ENCODE measurements at regions not wholly inside any gene's neighbourhood (a gene's known extent, or its start where the extent isn't known, plus 50 kb on each side); places are given as distances from the start of the nearest gene placed in this dataset.

DNA sequence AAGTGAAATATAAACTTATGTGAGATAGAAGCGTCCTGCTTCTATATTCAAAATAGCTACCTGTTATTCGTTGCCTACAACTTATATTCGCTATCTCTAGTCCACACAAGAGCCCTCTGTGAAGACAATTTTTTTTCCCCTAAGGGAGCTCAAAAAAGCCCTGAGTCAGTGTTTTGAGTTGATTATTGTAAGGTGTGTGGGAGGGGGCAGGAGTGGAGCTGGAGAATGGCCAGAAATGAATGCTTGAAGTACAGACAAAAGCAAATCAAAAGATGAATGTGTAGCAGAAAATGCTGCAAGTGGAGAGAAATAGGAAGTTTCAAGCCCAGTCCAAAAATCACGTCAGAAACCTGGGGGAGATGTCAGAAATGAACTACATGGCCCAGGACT, 655.0 kb upstream of the LCORL start:
- DNase-seq (no peak), ATAC-seq (no peak), FAIRE-seq (no peak)
- Histone ChIP-seq H3K36me3 (no peaks in the 10 kb centered on the region), H3K4me3 (no peak overlapping the region), H3K27me3 (no peaks in the 10 kb centered on the region), H3K27ac (no peak overlapping the region), H3K9me3 (no peaks in the 10 kb centered on the region), H3K4me1 (no peaks in the 10 kb centered on the region)
- intact Hi-C loops (cut with DNase I), result no loop called here
- TF ChIP-seq, protein P1, sequence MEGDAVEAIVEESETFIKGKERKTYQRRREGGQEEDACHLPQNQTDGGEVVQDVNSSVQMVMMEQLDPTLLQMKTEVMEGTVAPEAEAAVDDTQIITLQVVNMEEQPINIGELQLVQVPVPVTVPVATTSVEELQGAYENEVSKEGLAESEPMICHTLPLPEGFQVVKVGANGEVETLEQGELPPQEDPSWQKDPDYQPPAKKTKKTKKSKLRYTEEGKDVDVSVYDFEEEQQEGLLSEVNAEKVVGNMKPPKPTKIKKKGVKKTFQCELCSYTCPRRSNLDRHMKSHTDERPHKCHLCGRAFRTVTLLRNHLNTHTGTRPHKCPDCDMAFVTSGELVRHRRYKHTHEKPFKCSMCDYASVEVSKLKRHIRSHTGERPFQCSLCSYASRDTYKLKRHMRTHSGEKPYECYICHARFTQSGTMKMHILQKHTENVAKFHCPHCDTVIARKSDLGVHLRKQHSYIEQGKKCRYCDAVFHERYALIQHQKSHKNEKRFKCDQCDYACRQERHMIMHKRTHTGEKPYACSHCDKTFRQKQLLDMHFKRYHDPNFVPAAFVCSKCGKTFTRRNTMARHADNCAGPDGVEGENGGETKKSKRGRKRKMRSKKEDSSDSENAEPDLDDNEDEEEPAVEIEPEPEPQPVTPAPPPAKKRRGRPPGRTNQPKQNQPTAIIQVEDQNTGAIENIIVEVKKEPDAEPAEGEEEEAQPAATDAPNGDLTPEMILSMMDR (IDR thresholded peaks at IDR 0.05), result no peak
- WGBS, 2 donors, result 53 to 59% methylated on average over 4 of the region's 4 CpGs

DNA sequence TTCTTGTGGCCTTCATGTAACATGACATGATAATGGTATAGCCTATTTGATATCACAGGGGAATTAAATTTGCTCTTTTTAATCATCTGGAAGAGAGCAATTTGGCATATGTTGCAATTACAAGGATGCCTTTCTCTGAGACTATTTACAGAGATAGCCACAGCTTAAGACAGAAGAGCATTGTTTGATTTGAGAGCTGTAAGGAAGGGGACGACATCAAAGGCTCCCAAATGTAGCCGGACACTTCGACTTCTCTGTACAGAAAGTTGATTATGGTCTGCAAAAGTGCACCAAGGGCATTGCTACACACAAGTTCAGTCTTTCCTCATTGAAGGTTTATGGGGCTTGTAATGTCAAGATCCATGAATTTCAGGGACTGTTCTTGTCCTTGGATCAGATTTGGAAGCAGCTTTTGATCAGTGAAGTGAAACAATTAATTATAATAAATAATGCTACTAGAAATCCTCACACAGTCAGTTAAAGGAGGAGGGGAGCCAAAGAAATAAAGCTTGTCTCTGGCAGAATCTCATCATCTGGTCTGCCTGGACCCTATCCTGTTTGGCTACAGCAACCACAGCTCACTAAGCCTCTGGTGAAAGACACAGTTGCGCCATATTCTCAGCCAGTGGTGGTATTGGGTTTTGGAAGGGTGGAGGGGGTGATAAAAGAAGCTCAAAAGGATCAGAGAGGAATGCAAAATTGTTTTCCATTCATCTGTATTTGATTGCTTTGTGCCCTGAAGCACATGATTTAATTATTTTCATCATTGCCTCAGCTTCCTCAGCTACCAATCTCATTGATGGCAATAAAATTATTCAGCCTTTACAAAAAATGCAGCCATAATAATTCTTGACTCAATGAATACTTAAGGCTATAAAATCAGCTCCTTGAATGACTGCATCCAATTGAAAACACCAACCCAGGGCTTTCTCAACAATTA, 654.3 kb upstream of the LCORL start:
- no peak for DNase-seq
- H3K9me3 ChIP-seq, result no peaks in the 10 kb centered on the region
- intact Hi-C loops (cut with DNase I), result no loop called here
- WGBS, 2 donors, result 69 to 77% methylated on average over 4 of the region's 4 CpGs
- no peak for ATAC-seq
- TF ChIP-seq, protein P1 (IDR thresholded peaks at IDR 0.05), result no peak
- no peak overlapping the region for H3K4me3 ChIP-seq
- no peaks in the 10 kb centered on the region for H3K36me3 ChIP-seq
- no peak overlapping the region for H3K27ac ChIP-seq
- H3K27me3 ChIP-seq, result no peaks in the 10 kb centered on the region
- FAIRE-seq, result no peak
- no peaks in the 10 kb centered on the region for H3K4me1 ChIP-seq

DNA sequence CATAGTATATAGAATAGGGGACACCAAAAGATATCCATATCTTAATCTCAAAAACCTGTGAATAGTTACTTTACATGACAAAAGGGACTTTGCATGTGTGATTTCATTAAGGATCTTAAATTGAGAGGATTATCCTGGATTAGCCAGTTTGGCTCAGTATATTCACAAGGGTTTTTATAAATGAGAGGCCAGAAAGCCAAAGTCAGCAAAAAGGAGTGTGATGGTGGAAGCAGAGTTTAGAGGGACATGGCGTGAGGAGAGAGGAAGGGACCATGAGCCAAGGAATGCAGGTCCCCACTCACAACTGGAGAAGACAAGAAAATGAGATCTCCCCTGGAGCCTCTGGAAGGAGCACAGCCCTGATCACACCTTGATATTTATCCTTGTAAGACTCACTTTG, 648.5 kb upstream of the LCORL start:
- Histone ChIP-seq H3K4me1 (no peaks in the 10 kb centered on the region), H3K27me3 (no peaks in the 10 kb centered on the region), H3K4me3 (no peak overlapping the region), H3K9me3 (no peaks in the 10 kb centered on the region), H3K27ac (no peak overlapping the region), H3K36me3 (no peaks in the 10 kb centered on the region)
- WGBS, 2 donors, result 67 to 81% methylated on average over 1 of the region's 1 CpG
- no peak for DNase-seq
- no peak for ATAC-seq
- no peak for FAIRE-seq
- TF ChIP-seq, protein P1 (IDR thresholded peaks at IDR 0.05), result no peak
- intact Hi-C loops (cut with DNase I), result no loop called here

DNA sequence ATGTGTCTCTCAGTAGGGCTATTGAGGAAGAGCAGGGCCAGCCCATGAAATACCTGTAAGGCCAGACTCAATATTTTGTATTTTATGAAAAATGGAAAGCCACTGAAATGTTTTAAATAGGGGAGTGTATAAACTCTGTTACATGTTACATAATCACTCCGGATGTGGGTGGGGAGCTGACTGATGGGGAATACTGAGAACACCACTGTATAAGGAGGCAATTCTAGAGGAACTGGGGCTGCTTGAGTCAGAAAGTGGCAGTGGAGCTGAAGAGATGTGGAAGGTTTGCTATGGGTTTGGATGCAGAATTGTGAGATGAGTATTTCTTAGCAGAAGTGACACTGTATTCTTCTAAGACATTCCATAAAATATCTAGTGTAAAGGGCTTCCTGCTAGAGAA, 647.8 kb upstream of the LCORL start:
- TF ChIP-seq, protein P1 (IDR thresholded peaks at IDR 0.05), result no peak
- intact Hi-C loops (cut with DNase I), result no loop called here
- no peaks in the 10 kb centered on the region for H3K36me3 ChIP-seq
- H3K4me1 ChIP-seq, result no peaks in the 10 kb centered on the region
- FAIRE-seq (no peak), ATAC-seq (no peak), DNase-seq (no peak)
- no peak overlapping the region for H3K27ac ChIP-seq
- H3K27me3 ChIP-seq, result no peaks in the 10 kb centered on the region
- WGBS, 2 donors, result 39 to 73% methylated on average over 1 of the region's 1 CpG
- no peaks in the 10 kb centered on the region for H3K9me3 ChIP-seq
- no peak overlapping the region for H3K4me3 ChIP-seq

DNA sequence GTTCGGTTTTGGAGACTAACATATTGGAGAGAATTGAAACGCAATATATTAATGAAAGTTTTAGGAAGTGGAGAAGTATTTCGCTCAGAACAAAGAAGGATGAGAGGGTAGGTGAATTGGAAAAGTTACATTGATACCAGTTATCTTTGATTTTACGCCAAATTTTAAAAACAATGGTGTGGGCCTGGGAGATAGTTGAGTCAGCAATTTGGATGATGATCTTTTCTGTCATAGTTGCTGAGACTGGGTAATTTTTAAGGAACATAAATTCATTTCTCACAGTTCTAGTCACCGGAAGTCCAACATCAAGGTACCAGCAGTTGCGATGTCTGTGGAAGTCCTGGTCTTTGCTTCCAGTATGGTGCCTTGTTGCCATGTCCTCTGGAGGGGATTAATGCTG, 644.8 kb upstream of the LCORL start:
- Histone ChIP-seq H3K4me3 (no peak overlapping the region), H3K4me1 (no peaks in the 10 kb centered on the region), H3K9me3 (no peaks in the 10 kb centered on the region), H3K36me3 (no peaks in the 10 kb centered on the region), H3K27ac (no peak overlapping the region), H3K27me3 (no peaks in the 10 kb centered on the region)
- no peak for DNase-seq
- FAIRE-seq, result no peak
- WGBS, 2 donors, result 85 to 86% methylated on average over 6 of the region's 6 CpGs
- intact Hi-C loops (cut with DNase I), result no loop called here
- TF ChIP-seq, protein P1 (IDR thresholded peaks at IDR 0.05), result no peak
- no peak for ATAC-seq
